Type B pancreatic cell (in vitro differentiated cells): ENCODE measurements at regions not wholly inside any gene's neighbourhood (a gene's known extent, or its start where the extent isn't known, plus 50 kb on each side); places are given as distances from the start of the nearest gene placed in this dataset.

ENCODE experiments used
- DNase-seq: peaks from one replicate; pipeline ENCODE4 v3.0.0; 2021; ENCODE audit warnings: mixed read lengths; ENCODE audit not compliant: unreplicated experiment; ENCODE audit errors: extremely low spot score
- H3K27ac Mint-ChIP-seq: 2 replicates; pipeline ENCODE4 v1.8.0; 2021; ENCODE audit warnings: mild to moderate bottlenecking, mixed read lengths
- H3K27me3 Mint-ChIP-seq: 2 replicates; pipeline ENCODE4 v1.8.0; 2021; ENCODE audit warnings: mixed read lengths
- H3K36me3 Mint-ChIP-seq: 2 replicates; pipeline ENCODE4 v1.8.0; 2021; ENCODE audit warnings: mixed read lengths
- H3K4me1 Mint-ChIP-seq: one replicate; pipeline ENCODE4 v1.8.0; 2021; ENCODE audit warnings: mixed read lengths; ENCODE audit not compliant: unreplicated experiment
- H3K4me3 Mint-ChIP-seq: 2 replicates; pipeline ENCODE4 v1.8.0; 2021; ENCODE audit warnings: mild to moderate bottlenecking, mixed read lengths
- H3K9me3 Mint-ChIP-seq: 2 replicates; pipeline ENCODE4 v1.8.0; 2021; ENCODE audit warnings: mixed read lengths
- CTCF ChIP-seq: fragments of 200-600 bp; sonication (generic); conservative IDR thresholded peaks from 2 replicates; pipeline ENCODE4 v1.5.0; 2021; ENCODE audit warnings: antibody characterized with exemption, mild to moderate bottlenecking

- Mint-ChIP-seq H3K27me3 (no peaks in the 10 kb centered on the region), H3K36me3 (no peaks in the 10 kb centered on the region), H3K4me1 (peaks cover 4% of the 10 kb centered on the region), H3K4me3 (no peak overlapping the region), H3K27ac (no peak overlapping the region), H3K9me3 (no peaks in the 10 kb centered on the region)
- TF ChIP-seq CTCF = peak; percentile 50
- no peak for DNase-seq
Measured at GRCh38 chr6:75546381-75546780, 52.8 kb upstream of the FILIP1 start.

- H3K36me3 Mint-ChIP-seq = no peaks in the 10 kb centered on the region
- no peaks in the 10 kb centered on the region for H3K9me3 Mint-ChIP-seq
- no peak overlapping the region for H3K4me3 Mint-ChIP-seq
- H3K27ac Mint-ChIP-seq = no peak overlapping the region
- DNase-seq = no peak
- no peak for TF ChIP-seq CTCF
- H3K27me3 Mint-ChIP-seq = no peaks in the 10 kb centered on the region
- peaks cover 4% of the 10 kb centered on the region for H3K4me1 Mint-ChIP-seq
Measured at GRCh38 chr6:75550544-75551167, 51.0 kb upstream of the SENP6 start.

GRCh38 chr6:75551367-75551952 lies 50.2 kb upstream of the SENP6 start:
- TF ChIP-seq CTCF = no peak
- DNase-seq = no peak
- no peaks in the 10 kb centered on the region for H3K27me3 Mint-ChIP-seq
- no peak overlapping the region for H3K27ac Mint-ChIP-seq
- no peaks in the 10 kb centered on the region for H3K36me3 Mint-ChIP-seq
- H3K4me1 Mint-ChIP-seq = peaks cover under 1% of the 10 kb centered on the region
- no peak overlapping the region for H3K4me3 Mint-ChIP-seq
- H3K9me3 Mint-ChIP-seq = no peaks in the 10 kb centered on the region
